ENCODE measurements at regions not wholly inside any gene's neighbourhood (a gene's known extent, or its start where the extent isn't known, plus 50 kb on each side); places are given as distances from the start of the nearest gene placed in this dataset.

- H3K9me3 ChIP-seq (ENCODE audit: control insufficient read depth, low read length) = no peaks in the 10 kb centered on the region
- no peaks in the 10 kb centered on the region for H3K27me3 ChIP-seq (ENCODE audit: control insufficient read depth, insufficient read depth, low read length, poor library complexity, severe bottlenecking)
- H3K4me1 ChIP-seq (ENCODE audit: control insufficient read depth, insufficient read depth, low read length) = peaks cover 15% of the 10 kb centered on the region
- no peak overlapping the region for H3K4me3 ChIP-seq (ENCODE audit: insufficient read depth, low read depth, low read length)
- H3K36me3 ChIP-seq (ENCODE audit: control insufficient read depth, insufficient read depth, low read length) = no peaks in the 10 kb centered on the region
- 90 to 94% methylated on average over 1 of the region's 1 CpG for WGBS, 2 experiments
- no peak overlapping the region for H3K27ac ChIP-seq (ENCODE audit: insufficient read depth, low read depth, low read length, poor library complexity, severe bottlenecking)
Observed at GRCh38 chr6:100173211-100173610, 179.2 kb upstream of the MCHR2 start.

GRCh38 chr6:100172322-100172713 lies 178.3 kb upstream of the MCHR2 start:
- WGBS, 2 experiments = 53 to 80% methylated on average over 1 to 3 of the region's 3 CpGs
- no peak overlapping the region for H3K27ac ChIP-seq (ENCODE audit: insufficient read depth, low read depth, low read length, poor library complexity, severe bottlenecking)
- no peaks in the 10 kb centered on the region for H3K9me3 ChIP-seq (ENCODE audit: control insufficient read depth, low read length)
- no peak overlapping the region for H3K4me3 ChIP-seq (ENCODE audit: insufficient read depth, low read depth, low read length)
- H3K27me3 ChIP-seq (ENCODE audit: control insufficient read depth, insufficient read depth, low read length, poor library complexity, severe bottlenecking) = no peaks in the 10 kb centered on the region
- peaks cover 22% of the 10 kb centered on the region for H3K4me1 ChIP-seq (ENCODE audit: control insufficient read depth, insufficient read depth, low read length)
- no peaks in the 10 kb centered on the region for H3K36me3 ChIP-seq (ENCODE audit: control insufficient read depth, insufficient read depth, low read length)

- 91% methylated on average over 3 of the region's 4 CpGs for WGBS, 2 experiments
- no peaks in the 10 kb centered on the region for H3K27me3 ChIP-seq (ENCODE audit: control insufficient read depth, insufficient read depth, low read length, poor library complexity, severe bottlenecking)
- no peaks in the 10 kb centered on the region for H3K36me3 ChIP-seq (ENCODE audit: control insufficient read depth, insufficient read depth, low read length)
- H3K4me1 ChIP-seq (ENCODE audit: control insufficient read depth, insufficient read depth, low read length) = peaks cover 22% of the 10 kb centered on the region
- no peak overlapping the region for H3K27ac ChIP-seq (ENCODE audit: insufficient read depth, low read depth, low read length, poor library complexity, severe bottlenecking)
- no peaks in the 10 kb centered on the region for H3K9me3 ChIP-seq (ENCODE audit: control insufficient read depth, low read length)
- H3K4me3 ChIP-seq (ENCODE audit: insufficient read depth, low read depth, low read length) = no peak overlapping the region
Observed at GRCh38 chr6:100171533-100172321, 177.7 kb upstream of the MCHR2 start.

- no peak overlapping the region for H3K4me3 ChIP-seq (ENCODE audit: insufficient read depth, low read depth, low read length)
- no peak overlapping the region for H3K27ac ChIP-seq (ENCODE audit: insufficient read depth, low read depth, low read length, poor library complexity, severe bottlenecking)
- 7 to 16% methylated on average over 3 of the region's 3 CpGs for whole genome bisulfite sequencing, 2 experiments
- peaks cover 13% of the 10 kb centered on the region for H3K4me1 ChIP-seq (ENCODE audit: control insufficient read depth, insufficient read depth, low read length)
- H3K9me3 ChIP-seq (ENCODE audit: control insufficient read depth, low read length) = no peaks in the 10 kb centered on the region
- H3K36me3 ChIP-seq (ENCODE audit: control insufficient read depth, insufficient read depth, low read length) = no peaks in the 10 kb centered on the region
- H3K27me3 ChIP-seq (ENCODE audit: control insufficient read depth, insufficient read depth, low read length, poor library complexity, severe bottlenecking) = no peaks in the 10 kb centered on the region
Observed at GRCh38 chr6:100168148-100168547, 174.1 kb upstream of the MCHR2 start.

- peaks cover 13% of the 10 kb centered on the region for H3K4me1 ChIP-seq (ENCODE audit: control insufficient read depth, insufficient read depth, low read length)
- H3K9me3 ChIP-seq (ENCODE audit: control insufficient read depth, low read length) = no peaks in the 10 kb centered on the region
- no peak overlapping the region for H3K4me3 ChIP-seq (ENCODE audit: insufficient read depth, low read depth, low read length)
- no peak overlapping the region for H3K27ac ChIP-seq (ENCODE audit: insufficient read depth, low read depth, low read length, poor library complexity, severe bottlenecking)
- WGBS, 2 experiments = 1 to 5% methylated on average over 4 of the region's 4 CpGs
- H3K36me3 ChIP-seq (ENCODE audit: control insufficient read depth, insufficient read depth, low read length) = no peaks in the 10 kb centered on the region
- H3K27me3 ChIP-seq (ENCODE audit: control insufficient read depth, insufficient read depth, low read length, poor library complexity, severe bottlenecking) = no peaks in the 10 kb centered on the region
Observed at GRCh38 chr6:100167585-100167984, 173.6 kb upstream of the MCHR2 start.

GRCh38 chr6:100166956-100167355 lies 172.9 kb upstream of the MCHR2 start:
- no peaks in the 10 kb centered on the region for H3K9me3 ChIP-seq (ENCODE audit: control insufficient read depth, low read length)
- peaks cover 10% of the 10 kb centered on the region for H3K4me1 ChIP-seq (ENCODE audit: control insufficient read depth, insufficient read depth, low read length)
- no peaks in the 10 kb centered on the region for H3K27me3 ChIP-seq (ENCODE audit: control insufficient read depth, insufficient read depth, low read length, poor library complexity, severe bottlenecking)
- no peak overlapping the region for H3K4me3 ChIP-seq (ENCODE audit: insufficient read depth, low read depth, low read length)
- 0% methylated on average over 1 of the region's 2 CpGs for WGBS, 2 experiments
- no peak overlapping the region for H3K27ac ChIP-seq (ENCODE audit: insufficient read depth, low read depth, low read length, poor library complexity, severe bottlenecking)
- H3K36me3 ChIP-seq (ENCODE audit: control insufficient read depth, insufficient read depth, low read length) = no peaks in the 10 kb centered on the region

- no peaks in the 10 kb centered on the region for H3K36me3 ChIP-seq (ENCODE audit: control insufficient read depth, insufficient read depth, low read length)
- H3K27ac ChIP-seq (ENCODE audit: insufficient read depth, low read depth, low read length, poor library complexity, severe bottlenecking) = no peak overlapping the region
- no peaks in the 10 kb centered on the region for H3K9me3 ChIP-seq (ENCODE audit: control insufficient read depth, low read length)
- no peaks in the 10 kb centered on the region for H3K27me3 ChIP-seq (ENCODE audit: control insufficient read depth, insufficient read depth, low read length, poor library complexity, severe bottlenecking)
- no peak overlapping the region for H3K4me3 ChIP-seq (ENCODE audit: insufficient read depth, low read depth, low read length)
- H3K4me1 ChIP-seq (ENCODE audit: control insufficient read depth, insufficient read depth, low read length) = peaks cover 17% of the 10 kb centered on the region
Observed at GRCh38 chr6:100165442-100165841, 171.4 kb upstream of the MCHR2 start.

GRCh38 chr6:100163035-100163434 lies 169.0 kb upstream of the MCHR2 start:
- WGBS, 2 experiments = 11 to 12% methylated on average over 4 to 5 of the region's 5 CpGs
- H3K4me3 ChIP-seq (ENCODE audit: insufficient read depth, low read depth, low read length) = no peak overlapping the region
- no peaks in the 10 kb centered on the region for H3K36me3 ChIP-seq (ENCODE audit: control insufficient read depth, insufficient read depth, low read length)
- H3K4me1 ChIP-seq (ENCODE audit: control insufficient read depth, insufficient read depth, low read length) = peaks cover 15% of the 10 kb centered on the region
- H3K27ac ChIP-seq (ENCODE audit: insufficient read depth, low read depth, low read length, poor library complexity, severe bottlenecking) = no peak overlapping the region
- no peaks in the 10 kb centered on the region for H3K27me3 ChIP-seq (ENCODE audit: control insufficient read depth, insufficient read depth, low read length, poor library complexity, severe bottlenecking)
- H3K9me3 ChIP-seq (ENCODE audit: control insufficient read depth, low read length) = no peaks in the 10 kb centered on the region

- 84 to 87% methylated on average over 2 of the region's 2 CpGs for WGBS, 2 experiments
- Histone ChIP-seq H3K27me3 (ENCODE audit: control insufficient read depth, insufficient read depth, low read length, poor library complexity, severe bottlenecking) (no peaks in the 10 kb centered on the region), H3K4me3 (ENCODE audit: insufficient read depth, low read depth, low read length) (no peak overlapping the region), H3K36me3 (ENCODE audit: control insufficient read depth, insufficient read depth, low read length) (no peaks in the 10 kb centered on the region), H3K27ac (ENCODE audit: insufficient read depth, low read depth, low read length, poor library complexity, severe bottlenecking) (no peak overlapping the region), H3K9me3 (ENCODE audit: control insufficient read depth, low read length) (no peaks in the 10 kb centered on the region), H3K4me1 (ENCODE audit: control insufficient read depth, insufficient read depth, low read length) (peaks cover 10% of the 10 kb centered on the region)
Observed at GRCh38 chr6:100161782-100162365, 167.9 kb upstream of the MCHR2 start.

- H3K4me3 ChIP-seq (ENCODE audit: insufficient read depth, low read depth, low read length) = no peak overlapping the region
- no peaks in the 10 kb centered on the region for H3K9me3 ChIP-seq (ENCODE audit: control insufficient read depth, low read length)
- H3K27ac ChIP-seq (ENCODE audit: insufficient read depth, low read depth, low read length, poor library complexity, severe bottlenecking) = no peak overlapping the region
- H3K27me3 ChIP-seq (ENCODE audit: control insufficient read depth, insufficient read depth, low read length, poor library complexity, severe bottlenecking) = no peaks in the 10 kb centered on the region
- H3K36me3 ChIP-seq (ENCODE audit: control insufficient read depth, insufficient read depth, low read length) = no peaks in the 10 kb centered on the region
- 62 to 73% methylated on average over 2 to 3 of the region's 3 CpGs for WGBS, 2 experiments
- peaks cover 10% of the 10 kb centered on the region for H3K4me1 ChIP-seq (ENCODE audit: control insufficient read depth, insufficient read depth, low read length)
Observed at GRCh38 chr6:100160930-100161329, 166.9 kb upstream of the MCHR2 start.
